T-cell (primary cell): ENCODE measurements at regions not wholly inside any gene's neighbourhood (a gene's known extent, or its start where the extent isn't known, plus 50 kb on each side); places are given as distances from the start of the nearest gene placed in this dataset.
"Not testable (repeated sequence)": the region's sequence is repeated elsewhere in the genome, so short reads cannot be mapped to it uniquely, and the experiment has no call there.

Experiments used
- ATAC-seq, 4 experiments: fragments of 200-7000 bp in 3 of 4; fragments of 150-1000 bp in 1 of 4; cut with Tn5 transposase; replicated peaks in 1 of 4; 1 replicate in 3 of 4; 2 replicates in 1 of 4; pipeline ENCODE4 v1.10.0; 2021; ENCODE audit warnings: moderate library complexity in 3 of 4, mild to moderate bottlenecking in 2 of 4, moderate number of reproducible peaks in 1 of 4
- CTCF ChIA-PET, 2 donors: fragments of 300-600 bp; sonication (Branson Sonifier 250); formaldehyde crosslinking; loops; one replicate each; lab custom pipeline; 2022; ENCODE audit warnings: antibody characterized with exemption in 2 of 2; lab: Charles Lee
- POLR2A ChIA-PET, 2 donors: fragments of 300-600 bp; sonication (Branson Sonifier 250); formaldehyde crosslinking; loops; one replicate each; lab custom pipeline; 2022; ENCODE audit warnings: antibody characterized with exemption in 2 of 2; lab: Charles Lee
- DNase-seq, 35 experiments: peaks; one replicate each; pipeline versions ENCODE4 v3.0.0 to v3.0.0-alpha.2; 2013 to 2023
- H3K27ac ChIP-seq: one replicate; pipeline ENCODE4 v1.5.1; 2013; ENCODE audit warnings: low read length
- H3K27me3 ChIP-seq, 2 experiments: replicated peaks in 1 of 2; 1 replicate in 1 of 2; 2 replicates in 1 of 2; pipeline versions ENCODE4 v1.6.1 to v1.7.0; 2013; ENCODE audit warnings: low read length in 1 of 2, mixed read lengths in 1 of 2; ENCODE audit not compliant: control insufficient read depth in 2 of 2, insufficient read depth in 2 of 2; ENCODE audit errors: extremely low read depth in 1 of 2
- H3K36me3 ChIP-seq, 2 donors: 1 replicate in 1 of 2; 2 replicates in 1 of 2; pipeline versions ENCODE4 v1.6.1 to v1.7.0; 2013; ENCODE audit warnings: low read length in 1 of 2; ENCODE audit not compliant: control insufficient read depth in 2 of 2, insufficient read depth in 1 of 2; ENCODE audit errors: extremely low read depth in 1 of 2
- H3K4me1 ChIP-seq, 2 experiments: 1 replicate in 1 of 2; 2 replicates in 1 of 2; pipeline versions ENCODE4 v1.6.1 to v1.7.0; 2013; ENCODE audit warnings: low read length in 2 of 2, mixed read lengths in 1 of 2; ENCODE audit not compliant: insufficient read depth in 2 of 2, control insufficient read depth in 1 of 2; ENCODE audit errors: extremely low read depth in 1 of 2
- H3K4me3 ChIP-seq, 2 donors: 1 replicate in 1 of 2; 2 replicates in 1 of 2; pipeline versions ENCODE4 v1.5.1 to v1.7.0; 2013; ENCODE audit warnings: mild to moderate bottlenecking in 2 of 2, low read length in 1 of 2, moderate library complexity in 1 of 2; ENCODE audit not compliant: control insufficient read depth in 1 of 2; ENCODE audit errors: extremely low read depth in 1 of 2
- H3K9me3 ChIP-seq: 2 replicates; pipeline ENCODE4 v1.7.0; 2013
- H3K27ac Mint-ChIP-seq, 2 donors: one replicate each; pipeline ENCODE4 v1.8.0; 2020 to 2021; ENCODE audit warnings: mild to moderate bottlenecking in 2 of 2, mixed read lengths in 2 of 2
- H3K27me3 Mint-ChIP-seq, 2 donors: one replicate each; pipeline ENCODE4 v1.8.0; 2021 to 2022; ENCODE audit warnings: mixed read lengths in 2 of 2
- H3K36me3 Mint-ChIP-seq: one replicate; pipeline ENCODE4 v1.8.0; 2021; ENCODE audit warnings: mixed read lengths
- H3K4me1 Mint-ChIP-seq, 3 donors: one replicate each; pipeline ENCODE4 v1.8.0; 2020 to 2022; ENCODE audit warnings: mixed read lengths in 3 of 3, mild to moderate bottlenecking in 1 of 3
- H3K4me3 Mint-ChIP-seq, 3 donors: one replicate each; pipeline ENCODE4 v1.8.0; 2020 to 2022; ENCODE audit warnings: mild to moderate bottlenecking in 3 of 3, mixed read lengths in 3 of 3, moderate library complexity in 3 of 3
- H3K9me3 Mint-ChIP-seq, 3 donors: one replicate each; pipeline ENCODE4 v1.8.0; 2020 to 2022; ENCODE audit warnings: mixed read lengths in 3 of 3
- WGBS: methylation state at CpG from one replicate; pipeline ENCODE4 v1.1.5; 2013; ENCODE audit warnings: missing lambda C conversion rate; ENCODE audit not compliant: insufficient coverage; 5-methylcytosine and 5-hydroxymethylcytosine counted together

GRCh38 chr7:54933643-54934042 is 85.2 kb upstream of the EGFR start:
- H3K27me3 Mint-ChIP-seq, result peaks cover 33 to 41% of the 10 kb centered on the region in 2 donors

GRCh38 chr7:54940748-54941147 is 78.1 kb upstream of the EGFR start:
- Mint-ChIP-seq H3K36me3 (no peaks in the 10 kb centered on the region), H3K4me3 (no peak overlapping the region), H3K9me3 (peaks cover 0 to 20% (median 16%) of the 10 kb centered on the region in 3 donors), H3K27ac (no peak overlapping the region), H3K4me1 (no peaks in the 10 kb centered on the region), H3K27me3 (peaks cover 6 to 11% of the 10 kb centered on the region in 2 donors)
- Histone ChIP-seq H3K27me3 (no peaks in the 10 kb centered on the region), H3K4me3 (no peak overlapping the region), H3K27ac (no peak overlapping the region), H3K36me3 (no peaks in the 10 kb centered on the region), H3K9me3 (no peaks in the 10 kb centered on the region), H3K4me1 (no peaks in the 10 kb centered on the region)
- DNase-seq (no peak), ATAC-seq (no peak)
- ChIA-PET CTCF (interaction anchor here in 1 of 2 donors (0.6 kb wide), 1 partner anchor 980 kb away, joined by 8 read pairs; no protein-coding TSS in a partner anchor), POLR2A (no interaction called here)
- WGBS, result 76% methylated on average over 2 of the region's 3 CpGs

More at GRCh38 chr7:54933643-54934042, 85.2 kb upstream of the EGFR start:
- H3K27me3 ChIP-seq, result peaks cover 3% of the 10 kb centered on the region in 2 experiments
- Mint-ChIP-seq H3K27ac (no peak overlapping the region), H3K4me1 (peaks cover 5 to 6% (median 6%) of the 10 kb centered on the region in 3 donors), H3K9me3 (peaks cover 12 to 39% (median 29%) of the 10 kb centered on the region in 3 donors), H3K36me3 (no peaks in the 10 kb centered on the region), H3K4me3 (no peak overlapping the region)
- H3K4me3 ChIP-seq, result no peak overlapping the region
- ChIA-PET POLR2A (no interaction called here), CTCF (no interaction called here)
- 88% methylated on average over 3 of the region's 4 CpGs for WGBS
- DNase-seq, result no peak
- no peak for ATAC-seq
- H3K9me3 ChIP-seq, result no peaks in the 10 kb centered on the region
- no peaks in the 10 kb centered on the region for H3K4me1 ChIP-seq
- H3K36me3 ChIP-seq, result no peaks in the 10 kb centered on the region
- H3K27ac ChIP-seq, result no peak overlapping the region

GRCh38 chr7:54944179-54944578 is 74.6 kb upstream of the EGFR start:
- ChIA-PET CTCF (no interaction called here), POLR2A (no interaction called here)
- no peak for ATAC-seq
- H3K4me1 Mint-ChIP-seq, result no peaks in the 10 kb centered on the region
- no peak overlapping the region for H3K27ac Mint-ChIP-seq
- H3K27me3 Mint-ChIP-seq, result peaks cover 0 to 8% of the 10 kb centered on the region in 2 donors
- Histone ChIP-seq H3K27ac (no peak overlapping the region), H3K4me3 (no peak overlapping the region), H3K9me3 (no peaks in the 10 kb centered on the region), H3K4me1 (no peaks in the 10 kb centered on the region), H3K27me3 (no peaks in the 10 kb centered on the region), H3K36me3 (no peaks in the 10 kb centered on the region)
- H3K36me3 Mint-ChIP-seq, result no peaks in the 10 kb centered on the region
- DNase-seq, result no peak
- 67% methylated on average over 1 of the region's 3 CpGs for WGBS
- H3K9me3 Mint-ChIP-seq, result peaks cover 0 to 20% (median 16%) of the 10 kb centered on the region in 3 donors
- H3K4me3 Mint-ChIP-seq, result no peak overlapping the region

GRCh38 chr7:54946271-54946670 is 72.5 kb upstream of the EGFR start:
- Mint-ChIP-seq H3K27ac (no peak overlapping the region), H3K4me1 (no peaks in the 10 kb centered on the region), H3K36me3 (no peaks in the 10 kb centered on the region), H3K9me3 (peaks cover 0 to 10% (median 8%) of the 10 kb centered on the region in 3 donors), H3K27me3 (no peaks in the 10 kb centered on the region), H3K4me3 (no peak overlapping the region)
- Histone ChIP-seq H3K4me3 (no peak overlapping the region), H3K27me3 (no peaks in the 10 kb centered on the region), H3K27ac (no peak overlapping the region), H3K4me1 (no peaks in the 10 kb centered on the region), H3K9me3 (no peaks in the 10 kb centered on the region), H3K36me3 (no peaks in the 10 kb centered on the region)
- 82% methylated on average over 1 of the region's 2 CpGs for WGBS
- ChIA-PET POLR2A (no interaction called here), CTCF (no interaction called here)
- no peak for ATAC-seq
- DNase-seq, result no peak

GRCh38 chr7:54946764-54947163 is 72.1 kb upstream of the EGFR start:
- ChIA-PET CTCF (no interaction called here), POLR2A (no interaction called here)
- Mint-ChIP-seq H3K4me3 (no peak overlapping the region), H3K27ac (no peak overlapping the region), H3K36me3 (no peaks in the 10 kb centered on the region), H3K4me1 (no peaks in the 10 kb centered on the region), H3K27me3 (no peaks in the 10 kb centered on the region), H3K9me3 (peaks cover 0 to 11% (median 8%) of the 10 kb centered on the region in 3 donors)
- ATAC-seq (no peak), DNase-seq (no peak)
- Histone ChIP-seq H3K36me3 (no peaks in the 10 kb centered on the region), H3K4me1 (no peaks in the 10 kb centered on the region), H3K27ac (no peak overlapping the region), H3K9me3 (no peaks in the 10 kb centered on the region), H3K4me3 (no peak overlapping the region), H3K27me3 (no peaks in the 10 kb centered on the region)
- 70% methylated on average over 2 of the region's 3 CpGs for WGBS

GRCh38 chr7:54947266-54947665 is 71.6 kb upstream of the EGFR start:
- POLR2A ChIA-PET, result no interaction called here
- H3K9me3 ChIP-seq, result no peaks in the 10 kb centered on the region
- no peaks in the 10 kb centered on the region for H3K36me3 ChIP-seq
- H3K4me1 ChIP-seq, result no peaks in the 10 kb centered on the region
- DNase-seq (no peak), ATAC-seq (no peak)
- WGBS, result 100% methylated on average over 1 of the region's 4 CpGs
- no peak overlapping the region for H3K4me3 Mint-ChIP-seq
- no peaks in the 10 kb centered on the region for H3K27me3 ChIP-seq
- H3K9me3 Mint-ChIP-seq, result peaks cover 0 to 8% (median 8%) of the 10 kb centered on the region in 3 donors
- H3K27ac Mint-ChIP-seq, result no peak overlapping the region
- H3K4me1 Mint-ChIP-seq, result no peaks in the 10 kb centered on the region
- no peak overlapping the region for H3K4me3 ChIP-seq
- no peak overlapping the region for H3K27ac ChIP-seq
- CTCF ChIA-PET, result no interaction called here
- H3K36me3 Mint-ChIP-seq, result no peaks in the 10 kb centered on the region
- no peaks in the 10 kb centered on the region for H3K27me3 Mint-ChIP-seq

- H3K27ac ChIP-seq, H3K27me3 Mint-ChIP-seq, H3K9me3 ChIP-seq, ATAC-seq, H3K36me3 ChIP-seq, H3K27me3 ChIP-seq, H3K4me1 ChIP-seq, H3K4me3 Mint-ChIP-seq, H3K4me1 Mint-ChIP-seq, DNase-seq, POLR2A ChIA-PET, H3K36me3 Mint-ChIP-seq, CTCF ChIA-PET, H3K4me3 ChIP-seq, H3K27ac Mint-ChIP-seq, H3K9me3 Mint-ChIP-seq: not testable (repeated sequence)
- WGBS, result no CpG with 5 or more reads among the region's 1 CpG
These were observed 69.3 kb upstream of the EGFR start for GRCh38 chr7:54949514-54949913.
